ENCODE measurements at regions not wholly inside any gene's neighbourhood (a gene's known extent, or its start where the extent isn't known, plus 50 kb on each side); places are given as distances from the start of the nearest gene placed in this dataset.

GRCh38 chr14:48568688-48569087, 893.3 kb upstream of the MDGA2 start:
- TF ChIP-seq CTCF (conservative IDR thresholded peaks at IDR 0.05) (no peak), EZH2 (IDR thresholded peaks at IDR 0.05; ENCODE audit: low read depth) (no peak)

Measured in PC-9 (cell line).